ENCODE measurements at regions not wholly inside any gene's neighbourhood (a gene's known extent, or its start where the extent isn't known, plus 50 kb on each side); places are given as distances from the start of the nearest gene placed in this dataset.

DNA sequence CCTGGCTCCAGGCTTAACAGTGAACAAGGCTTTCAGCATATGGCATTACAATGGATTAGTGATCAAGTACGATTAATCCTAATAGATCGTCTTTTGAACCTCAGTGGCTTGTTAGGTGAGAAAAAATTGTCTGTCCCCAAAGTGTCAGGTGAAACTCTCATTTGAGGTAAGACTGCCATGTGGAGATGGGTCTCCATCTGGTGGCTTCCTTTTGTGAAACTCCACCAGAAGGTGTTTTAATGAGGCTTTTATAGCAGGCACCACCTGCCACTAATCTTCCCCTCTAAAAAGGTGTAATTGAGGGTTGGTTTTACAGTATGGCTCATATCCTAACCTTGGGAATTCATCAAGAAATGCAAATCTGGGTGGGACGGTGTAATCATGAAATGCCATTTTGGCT is 471.1 kb upstream of the MPDZ start:
- no peak for TF ChIP-seq CTCF (IDR thresholded peaks at IDR 0.05)
- no peak for TF ChIP-seq POLR2A (IDR thresholded peaks at IDR 0.05)

Measured in gastroesophageal sphincter (tissue), 3 donors.